ENCODE measurements at regions not wholly inside any gene's neighbourhood (a gene's known extent, or its start where the extent isn't known, plus 50 kb on each side); places are given as distances from the start of the nearest gene placed in this dataset.
A peak's percentile ranks its signal among the peaks of the same experiment; 100 is the strongest.

- H3K4me3 ChIP-seq (ENCODE audit: low read depth, low read length): no peak overlapping the region
- DNase-seq: no peak
- no peaks in the 10 kb centered on the region for H3K36me3 ChIP-seq
- no peak overlapping the region for H3K27ac ChIP-seq
- H3K9me3 ChIP-seq (ENCODE audit: severe bottlenecking): peaks cover 3% of the 10 kb centered on the region
- no peaks in the 10 kb centered on the region for H3K27me3 ChIP-seq (ENCODE audit: insufficient read depth, low read depth, severe bottlenecking)
- TF ChIP-seq CTCF (IDR thresholded peaks at IDR 0.05; ENCODE audit: low read depth, low read length): no peak
These were observed 264.5 kb downstream of the PREX1 start for GRCh38 chr20:48563191-48563870.

- Histone ChIP-seq H3K4me3 (ENCODE audit: low read depth, low read length) (no peak overlapping the region), H3K27me3 (ENCODE audit: insufficient read depth, low read depth, severe bottlenecking) (no peaks in the 10 kb centered on the region), H3K27ac (no peak overlapping the region), H3K9me3 (ENCODE audit: severe bottlenecking) (peaks cover 3% of the 10 kb centered on the region), H3K36me3 (no peaks in the 10 kb centered on the region)
- DNase-seq: no peak
- TF ChIP-seq CTCF (IDR thresholded peaks at IDR 0.05; ENCODE audit: low read depth, low read length): no peak
These were observed 265.1 kb downstream of the PREX1 start for GRCh38 chr20:48562586-48563116.

- no peaks in the 10 kb centered on the region for H3K27me3 ChIP-seq (ENCODE audit: insufficient read depth, low read depth, severe bottlenecking)
- no peaks in the 10 kb centered on the region for H3K9me3 ChIP-seq (ENCODE audit: severe bottlenecking)
These were observed 268.9 kb downstream of the PREX1 start for GRCh38 chr20:48558906-48559305.

GRCh38 chr20:48557380-48557779, 270.4 kb downstream of the PREX1 start:
- no peaks in the 10 kb centered on the region for H3K9me3 ChIP-seq (ENCODE audit: severe bottlenecking)
- no peak for DNase-seq
- no peaks in the 10 kb centered on the region for H3K27me3 ChIP-seq (ENCODE audit: insufficient read depth, low read depth, severe bottlenecking)
- peak overlapping the region; percentile 76 for H3K27ac ChIP-seq
- H3K36me3 ChIP-seq: no peaks in the 10 kb centered on the region
- TF ChIP-seq CTCF (IDR thresholded peaks at IDR 0.05; ENCODE audit: low read depth, low read length): no peak
- no peak overlapping the region for H3K4me3 ChIP-seq (ENCODE audit: low read depth, low read length)

More at GRCh38 chr20:48558906-48559305, 268.9 kb downstream of the PREX1 start:
- TF ChIP-seq CTCF (IDR thresholded peaks at IDR 0.05; ENCODE audit: low read depth, low read length): no peak
- no peaks in the 10 kb centered on the region for H3K36me3 ChIP-seq
- no peak overlapping the region for H3K4me3 ChIP-seq (ENCODE audit: low read depth, low read length)
- H3K27ac ChIP-seq: peak overlapping the region; percentile 76
- DNase-seq: no peak

- TF ChIP-seq CTCF (IDR thresholded peaks at IDR 0.05; ENCODE audit: low read depth, low read length): no peak
- Histone ChIP-seq H3K27me3 (ENCODE audit: insufficient read depth, low read depth, severe bottlenecking) (no peaks in the 10 kb centered on the region), H3K27ac (peak overlapping the region; percentile 76), H3K9me3 (ENCODE audit: severe bottlenecking) (no peaks in the 10 kb centered on the region), H3K36me3 (no peaks in the 10 kb centered on the region), H3K4me3 (ENCODE audit: low read depth, low read length) (peak overlapping the region; percentile 6)
- peak; percentile 79 for DNase-seq
These were observed 270.8 kb downstream of the PREX1 start for GRCh38 chr20:48556956-48557355.

GRCh38 chr20:48552550-48552949, 275.2 kb downstream of the PREX1 start:
- H3K4me3 ChIP-seq (ENCODE audit: low read depth, low read length): no peak overlapping the region
- no peaks in the 10 kb centered on the region for H3K9me3 ChIP-seq (ENCODE audit: severe bottlenecking)
- no peak overlapping the region for H3K27ac ChIP-seq
- H3K27me3 ChIP-seq (ENCODE audit: insufficient read depth, low read depth, severe bottlenecking): no peaks in the 10 kb centered on the region
- no peak for DNase-seq
- H3K36me3 ChIP-seq: no peaks in the 10 kb centered on the region
- no peak for TF ChIP-seq CTCF (IDR thresholded peaks at IDR 0.05; ENCODE audit: low read depth, low read length)

All from WERI-Rb-1 (cell line).